NB4 (cell line): ENCODE measurements at regions not wholly inside any gene's neighbourhood (a gene's known extent, or its start where the extent isn't known, plus 50 kb on each side); places are given as distances from the start of the nearest gene placed in this dataset.

Source experiments
- DNase-seq: peaks from one replicate; pipeline ENCODE4 v3.0.0; 2010; ENCODE audit warnings: low read depth
- H3K4me3 ChIP-seq: one replicate; pipeline ENCODE4 v1.5.1; 2011; ENCODE audit warnings: mild to moderate bottlenecking, low read depth, low read length, moderate library complexity
- CTCF ChIP-seq: IDR thresholded peaks from one replicate; pipeline ENCODE4 v1.5.1; 2012; ENCODE audit warnings: low read depth, low read length
- MAX ChIP-seq: IDR thresholded peaks from 2 replicates; pipeline ENCODE4 v1.6.1; 2011; ENCODE audit warnings: low read depth, low read length
- MYC ChIP-seq: IDR thresholded peaks from 2 replicates; pipeline ENCODE4 v1.6.1; 2011; ENCODE audit warnings: low read depth, low read length
- POLR2A ChIP-seq: IDR thresholded peaks from 2 replicates; pipeline ENCODE4 v1.6.1; 2011; ENCODE audit warnings: mild to moderate bottlenecking; ENCODE audit not compliant: insufficient read length; ENCODE audit errors: extremely low read depth

GRCh38 chr2:107259408-107260195 is 373.6 kb upstream of the ST6GAL2 start:
- no peak for DNase-seq
- H3K4me3 ChIP-seq, result no peak overlapping the region
- no peak for TF ChIP-seq MYC
- TF ChIP-seq CTCF, result no peak

GRCh38 chr2:107263628-107264027 is 377.7 kb upstream of the ST6GAL2 start:
- TF ChIP-seq POLR2A, result no peak
- TF ChIP-seq MAX, result no peak
- no peak for TF ChIP-seq CTCF
- TF ChIP-seq MYC, result no peak
- peak; percentile 12 for DNase-seq
- H3K4me3 ChIP-seq, result no peak overlapping the region

DNA sequence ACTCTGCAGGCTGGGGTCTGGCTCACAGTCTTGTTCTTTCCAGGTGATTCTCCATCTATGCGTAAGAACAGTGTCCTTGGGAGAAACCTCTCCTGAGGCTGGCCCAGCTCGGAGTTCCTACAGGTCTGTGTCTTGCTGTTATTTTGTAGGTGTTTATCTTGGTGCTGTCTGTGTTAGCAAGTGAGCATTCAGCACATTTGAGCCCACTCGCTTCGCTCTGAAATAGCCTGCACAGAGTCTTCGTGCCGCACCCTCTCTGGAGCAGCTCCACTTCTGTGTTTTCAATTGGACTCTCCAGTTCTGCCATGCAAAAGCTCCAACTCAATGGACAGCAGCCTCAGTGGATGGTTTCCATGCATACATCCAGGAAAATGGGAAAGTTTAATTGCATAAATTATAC is 378.2 kb upstream of the ST6GAL2 start:
- TF ChIP-seq CTCF (no peak), MYC (no peak), MAX (no peak), POLR2A (no peak)
- DNase-seq, result no peak
- no peak overlapping the region for H3K4me3 ChIP-seq

DNA sequence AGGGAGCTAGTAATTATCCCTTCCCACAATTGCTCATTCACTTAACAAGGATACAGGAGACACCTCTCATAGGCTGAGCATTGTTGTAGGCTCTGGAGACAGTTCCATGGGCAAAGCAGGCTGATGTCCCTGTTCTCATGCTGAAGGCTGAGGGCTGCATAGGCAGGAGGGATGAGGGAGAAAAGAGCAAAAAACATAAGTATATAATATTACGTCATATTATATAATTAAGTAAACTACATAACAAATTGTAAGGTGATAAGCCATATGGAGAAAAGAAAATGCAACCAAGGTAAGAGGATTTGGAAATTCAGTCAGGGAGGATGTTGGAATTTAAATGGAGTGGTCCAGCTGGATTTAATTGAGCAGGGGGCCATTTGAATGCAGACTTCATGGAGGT is 380.6 kb upstream of the ST6GAL2 start:
- no peak for DNase-seq
- TF ChIP-seq MAX, result no peak
- no peak for TF ChIP-seq CTCF
- TF ChIP-seq POLR2A, result no peak
- TF ChIP-seq MYC, result no peak
- no peak overlapping the region for H3K4me3 ChIP-seq

DNA sequence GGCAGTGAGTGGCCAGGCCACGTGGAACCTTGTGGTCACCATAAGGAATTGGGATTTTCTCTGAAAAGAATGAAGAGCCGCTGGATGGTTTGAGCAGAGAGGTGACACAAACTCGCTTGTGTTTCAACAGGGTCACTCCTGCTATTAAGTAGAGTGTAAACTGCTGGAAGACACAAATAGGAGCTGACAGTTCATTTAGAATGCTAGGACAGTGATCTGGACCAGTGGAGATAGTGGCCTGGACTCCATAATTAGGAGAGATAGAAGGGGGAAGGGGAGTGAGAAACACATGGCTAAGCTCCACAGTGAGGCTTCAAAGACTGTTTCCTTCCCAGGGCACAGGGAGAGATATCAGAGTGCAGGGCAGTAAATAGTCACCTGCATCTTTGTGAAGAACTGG is 381.1 kb upstream of the ST6GAL2 start:
- H3K4me3 ChIP-seq, result no peak overlapping the region
- TF ChIP-seq POLR2A (no peak), MAX (no peak), CTCF (no peak), MYC (no peak)
- no peak for DNase-seq

DNA sequence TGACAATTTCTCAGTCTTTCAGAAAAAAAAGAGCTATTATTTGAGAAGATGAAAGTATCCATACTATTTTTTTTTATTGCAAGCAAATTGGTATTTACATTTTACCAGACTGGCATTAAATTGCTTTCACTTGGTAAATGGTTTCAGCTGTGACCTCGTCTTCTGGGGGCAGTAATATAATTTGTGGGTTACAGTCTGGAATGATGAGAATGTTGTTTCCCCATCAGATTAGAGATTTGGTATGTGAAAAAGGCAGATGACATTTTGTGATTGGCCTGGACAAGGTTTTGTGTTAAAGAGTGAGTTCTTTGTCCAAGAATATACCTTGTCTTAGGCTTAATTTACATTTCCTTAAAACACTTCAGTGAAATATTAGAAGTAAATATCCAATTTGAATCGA is 390.1 kb upstream of the ST6GAL2 start:
- DNase-seq, result no peak

More for the DNA sequence above, 390.1 kb upstream of the ST6GAL2 start:
- TF ChIP-seq POLR2A (no peak), MAX (no peak), MYC (no peak), CTCF (no peak)
- no peak overlapping the region for H3K4me3 ChIP-seq
